ENCODE measurements at regions not wholly inside any gene's neighbourhood (a gene's known extent, or its start where the extent isn't known, plus 50 kb on each side); places are given as distances from the start of the nearest gene placed in this dataset.

- Mint-ChIP-seq H3K27ac (no peak overlapping the region), H3K4me3 (no peak overlapping the region), H3K9me3 (no peaks in the 10 kb centered on the region), H3K4me1 (peaks cover 5% of the 10 kb centered on the region), H3K36me3 (ENCODE audit: low read depth) (peaks cover 10% of the 10 kb centered on the region), H3K27me3 (no peaks in the 10 kb centered on the region)
- ATAC-seq (replicated peaks): no peak
These were observed 56.6 kb downstream of the HLA-G start for GRCh38 chr6:29884261-29884660.

GRCh38 chr6:29886701-29887100, 55.6 kb upstream of the HLA-A start:
- no peak for ATAC-seq (replicated peaks)
- H3K27ac Mint-ChIP-seq: no peak overlapping the region

GRCh38 chr6:29887330-29887818, 55.0 kb upstream of the HLA-A start:
- Mint-ChIP-seq H3K4me1 (peaks cover 5% of the 10 kb centered on the region), H3K9me3 (no peaks in the 10 kb centered on the region), H3K27me3 (no peaks in the 10 kb centered on the region), H3K36me3 (ENCODE audit: low read depth) (peaks cover 10% of the 10 kb centered on the region), H3K27ac (no peak overlapping the region), H3K4me3 (peak overlapping the region; percentile 92)
- peak; percentile 16 for ATAC-seq (replicated peaks)

More at GRCh38 chr6:29886701-29887100, 55.6 kb upstream of the HLA-A start:
- Mint-ChIP-seq H3K9me3 (no peaks in the 10 kb centered on the region), H3K27me3 (no peaks in the 10 kb centered on the region), H3K36me3 (ENCODE audit: low read depth) (peaks cover 10% of the 10 kb centered on the region), H3K4me1 (peaks cover 5% of the 10 kb centered on the region), H3K4me3 (peak overlapping the region; percentile 92)

- peak; percentile 94 for ATAC-seq (replicated peaks)
- no peaks in the 10 kb centered on the region for H3K9me3 Mint-ChIP-seq
- H3K4me3 Mint-ChIP-seq: peak overlapping the region; percentile 92
These were observed 54.2 kb upstream of the HLA-A start for GRCh38 chr6:29887819-29888776.

More at GRCh38 chr6:29887819-29888776, 54.2 kb upstream of the HLA-A start:
- Mint-ChIP-seq H3K27ac (peak overlapping the region; percentile 94), H3K36me3 (ENCODE audit: low read depth) (peaks cover 10% of the 10 kb centered on the region), H3K4me1 (peaks cover 5% of the 10 kb centered on the region), H3K27me3 (no peaks in the 10 kb centered on the region)
